ENCODE measurements at regions not wholly inside any gene's neighbourhood (a gene's known extent, or its start where the extent isn't known, plus 50 kb on each side); places are given as distances from the start of the nearest gene placed in this dataset.

- no peak for TF ChIP-seq RBM14 (IDR thresholded peaks at IDR 0.05; ENCODE audit: borderline replicate concordance, insufficient read depth, low read depth, low read length)
- TF ChIP-seq TGIF2 (CRISPR knock-in tag; IDR thresholded peaks at IDR 0.05), result no peak
- no peak for TF ChIP-seq NR3C1 (CRISPR knock-in tag; IDR thresholded peaks at IDR 0.05)
- TF ChIP-seq ARHGAP35 (IDR thresholded peaks at IDR 0.05; ENCODE audit: partially characterized antibody), result no peak
- no peak for TF ChIP-seq ZBTB1 (CRISPR knock-in tag; IDR thresholded peaks at IDR 0.05; ENCODE audit: borderline replicate concordance, low read depth)
- TF ChIP-seq EP300 (IDR thresholded peaks at IDR 0.05; ENCODE audit: low read length), result no peak
- no peak for TF ChIP-seq POLR2AphosphoS5 (IDR thresholded peaks at IDR 0.05; ENCODE audit: control insufficient read depth, insufficient read depth, low read depth, low read length)
- TF ChIP-seq ZZZ3 (IDR thresholded peaks at IDR 0.05), result no peak
- TF ChIP-seq HMG20A (CRISPR knock-in tag; conservative IDR thresholded peaks at IDR 0.05), result no peak
- TF ChIP-seq HMGXB4 (CRISPR knock-in tag; IDR thresholded peaks at IDR 0.05), result no peak
- no peak for TF ChIP-seq GATA2 (CRISPR knock-in tag; IDR thresholded peaks at IDR 0.05)
- TF ChIP-seq ZNF639 (CRISPR knock-in tag; conservative IDR thresholded peaks at IDR 0.05 in 1 of 2, IDR thresholded peaks at IDR 0.05 in 1 of 2), result no peak
- no peak for TF ChIP-seq TEAD1 (CRISPR knock-in tag; IDR thresholded peaks at IDR 0.05)
- TF ChIP-seq MYC (IDR thresholded peaks at IDR 0.05; ENCODE audit: low read depth, low read length), result no peak
- TF ChIP-seq MYC (CRISPR knock-in tag; IDR thresholded peaks at IDR 0.05; ENCODE audit: borderline replicate concordance, low read depth), result no peak
These were observed 192.1 kb downstream of the SNAPC1 start for GRCh38 chr14:61954306-61954705.
